Lower lobe of right lung (tissue), 2 donors: ENCODE measurements at regions not wholly inside any gene's neighbourhood (a gene's known extent, or its start where the extent isn't known, plus 50 kb on each side); places are given as distances from the start of the nearest gene placed in this dataset.

Experiments used
- ATAC-seq, 2 donors: fragments of 200-7000 bp; cut with Tn5 transposase; one replicate each; pipeline ENCODE4 v1.9.1; 2020 to 2022; ENCODE audit warnings: mild to moderate bottlenecking in 2 of 2, moderate library complexity in 2 of 2
- DNase-seq: peaks from one replicate; pipeline ENCODE4 v3.0.0-alpha.2; 2020
- H3K27ac ChIP-seq: fragments of 200-600 bp; one replicate; pipeline ENCODE4 v1.8.0; 2022
- H3K27me3 ChIP-seq: fragments of 200-600 bp; one replicate; pipeline ENCODE4 v1.8.0; 2022; ENCODE audit warnings: low read depth
- H3K36me3 ChIP-seq: fragments of 200-600 bp; one replicate; pipeline ENCODE4 v1.8.0; 2022; ENCODE audit warnings: mild to moderate bottlenecking
- H3K4me1 ChIP-seq: fragments of 200-600 bp; one replicate; pipeline ENCODE4 v1.8.0; 2022
- H3K4me3 ChIP-seq: fragments of 200-600 bp; one replicate; pipeline ENCODE4 v1.8.0; 2022; ENCODE audit warnings: mild to moderate bottlenecking
- H3K9me3 ChIP-seq: fragments of 200-600 bp; one replicate; pipeline ENCODE4 v1.8.0; 2022
- CTCF ChIP-seq: fragments of 200-600 bp; IDR thresholded peaks from one replicate; pipeline ENCODE4 v1.8.0; 2022; ENCODE audit warnings: antibody characterized with exemption, mild to moderate bottlenecking
- intact Hi-C: fragments of 100-400 bp; cut with DNase I; formaldehyde crosslinking; loops from one replicate; pipeline ENCODE4 v1.11.0; 2022
- donor health status: DM: no; HTN: yes; CAD: no; lungs with severe emphysema.

- Histone ChIP-seq H3K27me3 (no peaks in the 10 kb centered on the region), H3K4me1 (no peaks in the 10 kb centered on the region), H3K36me3 (no peaks in the 10 kb centered on the region), H3K27ac (no peak overlapping the region), H3K4me3 (no peak overlapping the region), H3K9me3 (no peaks in the 10 kb centered on the region)
- intact Hi-C loops: no loop called here
- DNase-seq (no peak), ATAC-seq (no peak)
- TF ChIP-seq CTCF: no peak
Measured at GRCh38 chr11:95516786-95517185, 272.8 kb downstream of the FAM76B start.

GRCh38 chr11:95516175-95516574 lies 273.4 kb downstream of the FAM76B start:
- Histone ChIP-seq H3K36me3 (no peaks in the 10 kb centered on the region), H3K4me3 (no peak overlapping the region), H3K27ac (no peak overlapping the region), H3K4me1 (no peaks in the 10 kb centered on the region), H3K9me3 (no peaks in the 10 kb centered on the region), H3K27me3 (no peaks in the 10 kb centered on the region)
- DNase-seq: no peak
- no peak for TF ChIP-seq CTCF
- intact Hi-C loops: no loop called here
- no peak for ATAC-seq

DNA sequence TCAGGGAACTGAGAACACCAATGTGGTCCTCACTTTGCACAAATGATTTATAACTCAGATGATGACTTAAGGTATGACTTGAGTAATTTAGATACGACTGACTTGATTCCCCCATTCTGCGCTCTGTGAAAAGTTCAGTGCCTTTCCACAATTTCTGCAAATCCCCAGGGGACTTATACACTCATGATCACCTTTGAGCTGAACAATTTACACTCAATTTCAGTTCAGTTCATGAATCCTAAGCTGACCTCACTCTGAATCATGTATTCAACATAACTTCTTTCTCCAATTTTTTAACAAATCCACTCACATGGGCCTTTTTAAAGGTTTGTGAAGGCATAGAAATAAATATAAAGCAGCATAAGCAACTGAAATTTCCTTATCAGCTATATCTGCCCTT lies 274.2 kb downstream of the FAM76B start:
- no peaks in the 10 kb centered on the region for H3K27me3 ChIP-seq
- no peak overlapping the region for H3K4me3 ChIP-seq
- no peaks in the 10 kb centered on the region for H3K36me3 ChIP-seq
- DNase-seq: no peak
- ATAC-seq: no peak
- H3K9me3 ChIP-seq: no peaks in the 10 kb centered on the region
- TF ChIP-seq CTCF: no peak
- H3K27ac ChIP-seq: no peak overlapping the region
- intact Hi-C loops: no loop called here
- H3K4me1 ChIP-seq: no peaks in the 10 kb centered on the region

DNA sequence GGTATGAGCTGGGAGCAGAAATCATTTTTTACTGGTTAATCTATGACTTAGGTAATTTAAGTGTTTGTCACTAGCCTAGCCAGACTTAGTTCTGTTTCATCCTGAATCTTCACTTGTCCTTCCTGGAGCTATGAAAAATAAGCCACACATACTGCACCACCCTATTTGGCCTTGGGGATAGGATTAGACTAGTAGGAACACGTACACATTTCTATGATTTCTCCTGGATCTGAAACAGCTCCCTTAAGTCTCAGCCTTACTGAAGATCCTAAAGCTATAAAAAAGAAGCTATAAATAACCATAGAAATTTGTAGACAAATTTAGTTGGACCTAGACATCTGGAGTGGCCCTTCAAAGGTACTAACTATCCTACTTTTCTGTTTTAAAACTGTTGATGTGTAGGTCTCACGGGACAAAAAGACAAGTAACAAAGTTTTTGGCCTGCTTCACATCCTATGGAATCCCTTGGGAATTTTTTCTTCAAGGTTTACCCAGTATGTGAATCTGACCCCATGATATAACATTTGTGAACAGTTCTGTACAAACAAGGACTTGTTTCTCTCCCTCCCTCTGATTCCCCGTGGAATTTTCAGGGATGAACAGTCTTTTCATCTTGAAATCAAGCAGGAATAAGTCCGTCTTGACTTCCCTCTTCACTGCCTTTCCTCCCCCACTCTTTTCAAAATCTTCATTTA lies 275.0 kb downstream of the FAM76B start:
- no peak overlapping the region for H3K27ac ChIP-seq
- ATAC-seq: no peak
- intact Hi-C loops: no loop called here

DNA sequence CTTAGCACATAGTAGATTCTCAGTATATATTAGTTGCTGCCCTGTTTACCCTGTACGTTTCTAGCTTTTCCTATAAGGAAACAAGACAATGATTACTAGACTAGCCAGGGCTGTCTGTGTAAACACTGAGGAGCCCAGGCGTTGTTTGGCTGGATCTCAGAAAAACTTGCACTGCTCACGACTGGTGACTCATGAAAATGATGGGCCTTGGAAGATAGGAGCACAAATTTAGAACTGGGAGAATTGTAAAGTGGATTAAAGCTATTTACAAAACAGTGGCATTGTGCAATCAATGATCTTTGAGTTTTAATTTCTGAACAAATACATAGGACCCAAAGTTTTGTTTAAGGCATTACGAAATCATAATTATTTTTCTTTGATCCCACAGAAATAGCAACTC lies 276.9 kb downstream of the FAM76B start:
- DNase-seq: no peak
- H3K4me1 ChIP-seq: no peaks in the 10 kb centered on the region
- H3K27ac ChIP-seq: no peak overlapping the region

More for the DNA sequence above, 275.0 kb downstream of the FAM76B start:
- no peak for TF ChIP-seq CTCF
- Histone ChIP-seq H3K4me3 (no peak overlapping the region), H3K4me1 (no peaks in the 10 kb centered on the region), H3K9me3 (no peaks in the 10 kb centered on the region), H3K36me3 (no peaks in the 10 kb centered on the region), H3K27me3 (no peaks in the 10 kb centered on the region)
- DNase-seq: no peak

More for the DNA sequence above, 276.9 kb downstream of the FAM76B start:
- no peak for TF ChIP-seq CTCF
- ATAC-seq: peak; percentile 47 to 51
- H3K9me3 ChIP-seq: no peaks in the 10 kb centered on the region
- no peaks in the 10 kb centered on the region for H3K36me3 ChIP-seq
- H3K4me3 ChIP-seq: no peak overlapping the region
- intact Hi-C loops: no loop called here
- no peaks in the 10 kb centered on the region for H3K27me3 ChIP-seq
